Transverse colon (tissue), 4 donors: ENCODE measurements at regions not wholly inside any gene's neighbourhood (a gene's known extent, or its start where the extent isn't known, plus 50 kb on each side); places are given as distances from the start of the nearest gene placed in this dataset.

Experiments
- DNase-seq: peaks from one replicate; pipeline ENCODE4 v3.0.0-alpha.2; 2019
- H3K27ac ChIP-seq, 4 donors: fragments of 200-600 bp; sonication (generic); 2 replicates each; pipeline ENCODE4 v1.5.1; 2016 to 2018; ENCODE audit warnings: inconsistent platforms in 4 of 4
- H3K27me3 ChIP-seq: fragments of 200-600 bp; sonication (generic); 2 replicates; pipeline ENCODE4 v1.5.1; 2017; ENCODE audit warnings: inconsistent platforms
- H3K36me3 ChIP-seq, 4 donors: fragments of 200-600 bp; sonication (generic); 2 replicates each; pipeline ENCODE4 v1.5.1; 2017 to 2019; ENCODE audit warnings: inconsistent platforms in 4 of 4
- H3K4me1 ChIP-seq, 4 donors: fragments of 200-600 bp; sonication (generic); 2 replicates each; pipeline ENCODE4 v1.5.1; 2017 to 2020; ENCODE audit warnings: inconsistent platforms in 4 of 4
- H3K4me3 ChIP-seq, 4 donors: fragments of 200-600 bp; sonication (generic); 1 replicate in 1 of 4; 2 replicates in 3 of 4; pipeline versions ENCODE4 v1.5.1 to v1.6.1; 2017 to 2019; ENCODE audit warnings: inconsistent platforms in 4 of 4
- H3K9me3 ChIP-seq, 2 donors: fragments of 200-600 bp; sonication (generic); 2 replicates each; pipeline ENCODE4 v1.5.1; 2017 to 2019; ENCODE audit warnings: inconsistent platforms in 2 of 2
- CTCF ChIP-seq, 5 experiments: fragments of 200-600 bp in 3 of 5; fragments of 450-650 bp in 2 of 5; sonication (generic) in 3 of 5; IDR thresholded peaks; 1 replicate in 2 of 5; 2 replicates in 3 of 5; pipeline ENCODE4 v1.5.1; 2016 to 2017; ENCODE audit warnings: antibody characterized with exemption in 5 of 5, inconsistent platforms in 3 of 5, mild to moderate bottlenecking in 2 of 5, moderate library complexity in 1 of 5
- EP300 ChIP-seq: sonication (generic); formaldehyde crosslinking; IDR thresholded peaks from one replicate; pipeline ENCODE4 v1.6.1; 2017; ENCODE audit warnings: antibody characterized with exemption, low read depth
- POLR2A ChIP-seq: fragments of 450-650 bp; IDR thresholded peaks from one replicate; pipeline ENCODE4 v1.6.1; 2016; ENCODE audit warnings: antibody characterized with exemption, mild to moderate bottlenecking, moderate library complexity
- POLR2AphosphoS5 ChIP-seq, 3 donors: sonication (generic); formaldehyde crosslinking; IDR thresholded peaks; one replicate each; pipeline ENCODE4 v1.6.1; 2016; ENCODE audit warnings: antibody characterized with exemption in 3 of 3
- WGBS, 2 donors: methylation state at CpG; one replicate each; pipeline ENCODE4 v1.1.5; 2018; ENCODE audit warnings: low coverage in 1 of 2; 5-methylcytosine and 5-hydroxymethylcytosine counted together
- in situ Hi-C, 4 donors: fragments of 200-750 bp; cut with MboI; loops; one replicate each; pipeline versions ENCODE4 v1.15.0 to v1.15.1; 2017; ENCODE audit warnings: low sequenced_read_pairs in 3 of 4, low pct_ligation_motif_present in 1 of 4, low pct_unique_long_range_greater_than_20kb in 1 of 4
- intact Hi-C: fragments of 100-400 bp; cut with DNase I; formaldehyde crosslinking; loops from one replicate; pipeline ENCODE4 v1.15.1; 2023; ENCODE audit warnings: low total_unique reads

- H3K4me1 ChIP-seq: peaks cover 0 to 3% (median 0%) of the 10 kb centered on the region in 4 donors
- DNase-seq: no peak
- no peak for TF ChIP-seq POLR2AphosphoS5 (IDR thresholded peaks at IDR 0.05)
- TF ChIP-seq CTCF (IDR thresholded peaks at IDR 0.05): no peak
- no peak for TF ChIP-seq POLR2A
- TF ChIP-seq EP300: no peak
- intact Hi-C loops: no loop called here
- H3K9me3 ChIP-seq: no peaks in the 10 kb centered on the region
- in situ Hi-C loops: no loop called here
- 80 to 81% methylated on average over 2 to 6 of the region's 6 CpGs for WGBS, 2 donors
- no peaks in the 10 kb centered on the region for H3K27me3 ChIP-seq
- no peak overlapping the region for H3K27ac ChIP-seq
- no peak overlapping the region for H3K4me3 ChIP-seq
- no peaks in the 10 kb centered on the region for H3K36me3 ChIP-seq
Measured at GRCh38 chr12:124664395-124665111, 97.1 kb upstream of the NCOR2 start.

GRCh38 chr12:124663771-124664366 is 96.5 kb upstream of the NCOR2 start:
- no peak overlapping the region for H3K4me3 ChIP-seq
- peaks cover 0 to 3% (median 0%) of the 10 kb centered on the region in 4 donors for H3K4me1 ChIP-seq
- WGBS, 2 donors: 74% methylated on average over 15 of the region's 19 CpGs; no CpG with 5 or more reads in 1 of the 2 donors
- no peaks in the 10 kb centered on the region for H3K27me3 ChIP-seq
- H3K27ac ChIP-seq: no peak overlapping the region
- TF ChIP-seq CTCF (IDR thresholded peaks at IDR 0.05) (no peak), POLR2A (no peak), POLR2AphosphoS5 (IDR thresholded peaks at IDR 0.05) (no peak), EP300 (no peak)
- H3K9me3 ChIP-seq: no peaks in the 10 kb centered on the region
- in situ Hi-C loops (no loop called here), intact Hi-C loops (no loop called here)
- DNase-seq: no peak
- no peaks in the 10 kb centered on the region for H3K36me3 ChIP-seq

GRCh38 chr12:124663206-124663605 is 95.8 kb upstream of the NCOR2 start:
- Histone ChIP-seq H3K4me1 (peaks cover 0 to 3% (median 0%) of the 10 kb centered on the region in 4 donors), H3K4me3 (no peak overlapping the region), H3K9me3 (no peaks in the 10 kb centered on the region), H3K27ac (no peak overlapping the region), H3K36me3 (no peaks in the 10 kb centered on the region), H3K27me3 (no peaks in the 10 kb centered on the region)
- 91 to 100% methylated on average over 1 to 7 of the region's 7 CpGs for WGBS, 2 donors
- in situ Hi-C loops (no loop called here), intact Hi-C loops (no loop called here)
- no peak for DNase-seq
- TF ChIP-seq POLR2A (no peak), CTCF (IDR thresholded peaks at IDR 0.05) (no peak), POLR2AphosphoS5 (IDR thresholded peaks at IDR 0.05) (no peak), EP300 (no peak)

GRCh38 chr12:124661341-124661740 is 93.9 kb upstream of the NCOR2 start:
- Histone ChIP-seq H3K27ac (no peak overlapping the region), H3K27me3 (no peaks in the 10 kb centered on the region), H3K4me1 (peaks cover 0 to 2% (median 0%) of the 10 kb centered on the region in 4 donors), H3K9me3 (no peaks in the 10 kb centered on the region), H3K36me3 (no peaks in the 10 kb centered on the region), H3K4me3 (no peak overlapping the region)
- intact Hi-C loops: no loop called here
- no peak for DNase-seq
- in situ Hi-C loops: no loop called here
- no peak for TF ChIP-seq POLR2A
- no peak for TF ChIP-seq CTCF (IDR thresholded peaks at IDR 0.05)
- TF ChIP-seq EP300: no peak
- TF ChIP-seq POLR2AphosphoS5 (IDR thresholded peaks at IDR 0.05): no peak
- 75% methylated on average over 7 of the region's 7 CpGs; no CpG with 5 or more reads in 1 of the 2 donors for WGBS, 2 donors
